ENCODE measurements at regions not wholly inside any gene's neighbourhood (a gene's known extent, or its start where the extent isn't known, plus 50 kb on each side); places are given as distances from the start of the nearest gene placed in this dataset.
"Not testable (repeated sequence)": the region's sequence is repeated elsewhere in the genome, so short reads cannot be mapped to it uniquely, and the experiment has no call there.

- FAIRE-seq (no peak), DNase-seq (ENCODE audit: extremely low spot score, insufficient read length, low read depth) (no peak)
Observed at GRCh38 chr5:89179731-89180130, 296.7 kb upstream of the MEF2C start.

DNA sequence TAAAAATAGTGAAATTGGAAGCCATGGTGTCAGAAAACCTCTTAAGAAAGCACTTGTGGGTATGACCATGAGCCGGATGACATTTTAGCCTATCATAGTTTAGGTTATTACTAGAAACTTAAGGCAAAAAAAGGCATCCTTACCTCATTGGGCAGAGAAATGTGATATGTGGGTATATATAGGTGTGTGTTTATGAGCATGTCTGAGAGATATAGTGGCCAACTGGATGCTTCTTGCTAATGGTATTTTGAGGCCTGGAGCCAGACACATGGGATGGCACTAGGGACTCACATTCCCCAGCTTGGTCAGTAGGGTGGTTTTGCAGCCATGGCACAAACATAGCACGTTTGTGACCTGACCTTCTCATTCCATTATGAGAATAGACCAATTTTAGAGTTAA is 295.6 kb upstream of the MEF2C start:
- DNase-seq (ENCODE audit: extremely low spot score, insufficient read length, low read depth) (no peak), FAIRE-seq (no peak)

DNA sequence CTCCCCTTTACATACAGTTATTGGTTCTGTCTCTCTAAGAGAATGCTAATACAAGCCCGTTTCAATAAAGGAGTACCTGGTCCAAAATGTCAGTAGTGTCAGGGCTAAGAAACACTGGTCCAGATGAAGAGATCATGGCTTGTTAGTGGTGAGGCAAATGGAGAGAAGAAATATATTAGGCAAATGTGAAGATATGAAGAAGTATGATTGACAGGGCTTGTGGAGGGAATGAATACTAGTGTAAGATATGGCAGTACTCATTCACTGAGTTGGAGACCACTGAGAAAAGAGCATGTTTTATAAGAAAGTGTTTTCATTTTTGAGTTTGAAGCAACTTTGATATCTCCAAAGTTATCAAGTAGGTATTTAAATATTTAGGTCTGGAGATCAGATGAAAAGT is 290.5 kb upstream of the MEF2C start:
- DNase-seq (ENCODE audit: extremely low spot score, insufficient read length, low read depth) (no peak), FAIRE-seq (no peak)

DNA sequence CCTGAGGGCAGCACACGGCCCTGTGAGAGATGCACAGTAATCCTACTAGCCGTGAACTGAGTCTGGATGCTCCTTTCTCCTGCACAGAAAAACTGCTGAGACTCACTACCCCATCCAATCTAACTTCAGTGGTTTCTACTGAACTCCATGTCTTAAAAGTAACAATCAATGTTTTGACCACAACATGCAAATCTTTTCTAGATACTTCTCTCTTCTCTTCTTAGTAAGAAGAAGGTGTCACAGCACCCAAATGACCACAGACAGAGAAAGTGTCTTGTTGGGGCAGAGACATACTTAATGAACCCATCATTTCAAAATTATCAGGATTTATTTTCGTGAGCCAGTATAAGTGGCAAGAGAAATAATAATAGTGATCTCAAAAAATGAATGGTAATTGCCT is 285.8 kb upstream of the MEF2C start:
- peak; percentile 35 for FAIRE-seq
- peak; percentile 2 for DNase-seq (ENCODE audit: extremely low spot score, insufficient read length, low read depth)

GRCh38 chr5:89164703-89165102 is 281.7 kb upstream of the MEF2C start:
- not testable (repeated sequence) for DNase-seq (ENCODE audit: extremely low spot score, insufficient read length, low read depth); FAIRE-seq

GRCh38 chr5:89156226-89156625 is 273.2 kb upstream of the MEF2C start:
- DNase-seq (ENCODE audit: extremely low spot score, insufficient read length, low read depth) (no peak), FAIRE-seq (no peak)

DNA sequence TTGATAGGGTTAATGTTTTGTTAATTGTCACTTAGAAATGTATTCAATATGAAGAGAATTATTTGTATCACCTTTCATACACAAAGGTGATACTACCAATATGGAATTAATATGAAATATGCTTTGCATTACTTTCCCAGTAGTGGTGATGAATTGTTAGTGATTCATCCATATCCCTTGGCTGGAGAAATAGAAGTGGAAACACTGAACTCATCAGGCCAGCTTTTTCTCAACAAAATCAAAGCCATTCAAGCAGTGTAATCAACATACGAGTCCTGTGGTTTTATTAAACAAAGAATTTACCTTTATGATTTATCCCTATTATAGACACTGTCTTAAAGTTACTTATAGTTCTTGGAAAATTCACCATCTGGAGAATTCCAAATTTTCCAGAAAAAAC is 264.0 kb upstream of the MEF2C start:
- FAIRE-seq (no peak), DNase-seq (ENCODE audit: extremely low spot score, insufficient read length, low read depth) (no peak)

- no peak for FAIRE-seq
- DNase-seq (ENCODE audit: extremely low spot score, insufficient read length, low read depth), result no peak
Observed at GRCh38 chr5:89137148-89137547, 254.2 kb upstream of the MEF2C start.

DNA sequence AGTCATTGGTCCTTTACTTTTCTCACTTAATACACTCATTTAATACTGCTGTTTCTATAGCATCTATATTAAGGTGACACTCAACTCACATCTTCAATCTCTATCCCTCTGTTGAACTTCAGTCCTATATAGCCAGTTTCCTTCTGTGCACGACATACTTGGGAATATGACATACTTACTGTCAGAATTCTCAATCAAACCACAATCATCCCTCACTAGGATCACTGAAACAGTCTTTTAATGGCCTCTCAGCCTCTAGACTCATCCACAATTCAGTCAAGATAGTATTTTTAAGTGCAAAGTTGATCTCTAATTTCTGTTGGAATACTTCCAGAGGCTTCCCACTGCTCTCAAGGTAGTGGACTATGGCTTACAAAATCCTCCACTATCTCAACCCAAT is 251.0 kb upstream of the MEF2C start:
- FAIRE-seq, result no peak
- no peak for DNase-seq (ENCODE audit: extremely low spot score, insufficient read length, low read depth)

DNA sequence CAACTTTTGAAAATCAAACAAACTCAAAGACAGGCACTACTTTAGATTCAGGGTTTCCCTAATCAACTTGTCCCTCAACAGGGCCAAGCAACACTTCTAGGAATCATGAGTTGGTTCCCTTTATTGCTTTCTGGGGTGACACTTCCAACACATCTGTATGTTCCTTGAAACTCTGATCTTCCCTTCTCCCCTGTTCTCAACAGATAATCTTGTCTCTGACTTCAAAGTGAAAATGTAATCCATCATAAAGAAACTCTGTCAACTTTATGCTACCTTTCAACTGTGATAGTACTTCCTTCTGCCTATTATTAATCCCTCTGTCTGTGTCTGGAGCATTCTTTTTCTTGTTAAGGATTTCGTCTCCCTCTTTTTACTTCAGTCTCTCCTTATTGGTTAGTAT is 250.1 kb upstream of the MEF2C start:
- FAIRE-seq, result no peak

GRCh38 chr5:89130851-89131250 is 247.9 kb upstream of the MEF2C start:
- peak; percentile 31 for FAIRE-seq

More for the DNA sequence above, 250.1 kb upstream of the MEF2C start:
- no peak for DNase-seq (ENCODE audit: extremely low spot score, insufficient read length, low read depth)

DNA sequence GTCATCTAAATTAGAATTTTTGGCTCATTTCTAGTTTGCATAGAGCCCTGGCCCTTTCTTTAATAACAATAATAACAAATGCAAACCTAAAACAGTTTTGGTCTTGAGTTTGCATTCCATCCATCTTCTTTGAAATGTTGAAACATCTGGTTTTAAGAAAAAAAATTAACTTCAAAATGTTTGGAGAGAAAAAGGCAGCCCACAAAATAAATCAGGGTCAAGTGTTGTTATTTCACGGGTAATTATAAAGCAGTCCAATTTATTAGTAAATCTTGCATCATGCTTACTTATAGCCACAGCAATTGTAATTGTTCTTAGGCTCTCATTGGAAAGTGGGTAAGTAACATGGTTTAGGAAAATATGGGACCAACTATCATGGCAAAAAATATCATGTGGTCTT is 247.0 kb upstream of the MEF2C start:
- FAIRE-seq (no peak), DNase-seq (ENCODE audit: extremely low spot score, insufficient read length, low read depth) (no peak)

More at GRCh38 chr5:89130851-89131250, 247.9 kb upstream of the MEF2C start:
- no peak for DNase-seq (ENCODE audit: extremely low spot score, insufficient read length, low read depth)

DNA sequence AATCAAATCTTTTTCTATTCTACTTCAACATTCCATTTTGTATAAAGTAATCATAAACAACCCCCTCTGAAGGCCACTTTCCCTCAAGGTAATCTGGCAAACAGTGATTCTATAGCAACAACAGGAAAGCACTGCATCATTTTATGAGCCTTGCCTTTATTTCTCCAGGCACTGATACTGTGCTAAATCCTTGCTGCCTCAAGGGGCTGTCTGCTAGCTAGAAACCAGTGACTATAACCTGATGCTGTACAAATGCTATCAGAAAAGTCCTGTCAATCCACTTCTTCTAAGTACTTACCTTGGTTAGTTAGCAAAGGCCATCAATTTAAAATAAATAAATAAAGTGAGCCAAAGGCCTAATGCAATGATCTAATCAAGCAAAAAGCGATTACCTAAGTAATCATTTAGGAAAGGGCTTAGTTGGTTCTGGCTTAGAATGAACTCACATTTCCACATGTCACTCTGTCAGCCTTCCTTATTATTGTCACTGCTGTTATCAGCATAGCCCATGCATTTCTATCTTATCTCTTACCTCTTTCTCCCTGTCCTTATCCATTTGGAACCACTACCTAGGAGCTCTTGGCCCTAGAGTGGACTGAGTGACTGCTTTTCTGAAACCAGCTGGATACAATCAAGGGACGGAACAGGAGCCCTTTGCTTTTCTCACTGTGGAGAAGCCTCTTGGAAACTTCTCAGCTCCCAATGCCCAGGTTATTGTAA is 246.1 kb upstream of the MEF2C start:
- FAIRE-seq (no peak), DNase-seq (ENCODE audit: extremely low spot score, insufficient read length, low read depth) (no peak)

DNA sequence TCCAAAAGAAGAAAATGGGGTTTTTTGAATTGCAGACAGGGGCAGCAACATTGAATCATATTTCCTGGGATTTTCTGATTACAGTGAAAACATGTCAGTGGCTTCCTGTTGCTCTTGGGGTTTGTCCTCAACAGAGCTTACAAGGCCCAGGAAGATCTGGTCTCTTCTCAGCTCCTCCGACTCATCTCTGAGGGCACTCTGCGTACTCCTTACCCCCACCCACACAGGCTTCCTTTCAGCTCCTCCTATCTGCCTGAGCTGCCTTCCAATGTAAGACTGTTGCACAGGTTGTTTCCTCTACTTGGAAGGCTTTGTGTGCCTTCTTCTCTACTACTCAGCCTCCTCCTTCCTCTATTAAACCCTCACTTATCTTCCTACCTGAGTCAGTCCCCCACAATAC is 245.1 kb upstream of the MEF2C start:
- FAIRE-seq (no peak), DNase-seq (ENCODE audit: extremely low spot score, insufficient read length, low read depth) (no peak)

DNA sequence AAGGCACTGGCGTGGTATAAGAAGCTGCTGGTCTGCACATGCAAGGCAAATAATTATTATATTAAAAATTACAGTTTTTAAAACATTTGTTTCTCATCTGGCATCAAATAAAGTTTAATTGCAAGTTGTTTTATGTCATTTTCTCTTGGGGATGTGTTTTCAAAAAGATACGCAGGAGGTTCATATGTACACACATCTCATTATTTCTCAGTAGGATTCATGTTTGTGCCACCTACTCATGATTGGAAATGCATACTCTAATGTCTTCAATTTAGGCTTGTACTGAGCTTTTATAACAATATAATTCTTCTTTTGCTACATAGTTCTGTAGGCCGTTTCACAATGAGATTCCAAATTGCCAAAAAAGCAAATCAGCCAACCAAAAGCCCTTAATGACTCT is 244.2 kb upstream of the MEF2C start:
- FAIRE-seq (no peak), DNase-seq (ENCODE audit: extremely low spot score, insufficient read length, low read depth) (no peak)

DNA sequence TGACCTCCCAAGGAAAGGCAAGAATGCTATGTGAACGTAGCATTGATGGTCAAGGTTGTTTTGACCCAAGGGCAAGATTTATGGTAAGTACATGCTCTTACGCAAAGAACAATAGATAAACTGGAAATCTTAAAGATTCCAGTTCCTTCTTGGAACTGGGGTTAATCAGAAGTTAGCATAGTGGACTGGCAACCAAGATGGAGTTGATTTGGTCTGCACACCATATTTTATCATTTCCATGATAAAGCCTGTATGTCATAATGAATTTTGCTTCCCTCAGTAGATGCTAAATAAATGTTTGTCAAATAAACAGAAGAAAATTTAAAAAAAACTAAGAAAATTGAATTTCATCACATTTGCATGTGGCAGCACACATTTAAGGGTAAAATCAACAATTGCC is 242.4 kb upstream of the MEF2C start:
- no peak for FAIRE-seq

GRCh38 chr5:89123581-89123980 is 240.6 kb upstream of the MEF2C start:
- FAIRE-seq, result no peak
- no peak for DNase-seq (ENCODE audit: extremely low spot score, insufficient read length, low read depth)

More for the DNA sequence above, 242.4 kb upstream of the MEF2C start:
- no peak for DNase-seq (ENCODE audit: extremely low spot score, insufficient read length, low read depth)

DNA sequence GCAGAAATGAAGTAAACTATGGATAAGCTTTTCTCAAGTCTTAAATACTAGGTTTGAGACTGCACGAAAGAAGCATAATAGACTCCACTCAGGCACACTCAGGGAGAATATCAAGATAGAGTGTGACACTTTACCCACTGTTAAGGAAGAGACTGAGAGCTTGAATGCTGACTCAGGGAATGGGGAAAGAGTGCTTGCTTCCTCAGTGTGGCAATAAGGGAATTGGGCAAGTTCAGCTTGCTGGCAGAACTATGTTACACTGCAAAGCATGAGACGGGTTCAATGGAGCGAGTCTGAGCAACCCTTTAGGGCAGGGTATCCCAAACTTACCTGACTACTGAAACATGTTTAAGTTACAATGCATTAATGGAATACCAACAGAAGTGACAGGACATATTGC is 237.7 kb upstream of the MEF2C start:
- FAIRE-seq (no peak), DNase-seq (ENCODE audit: extremely low spot score, insufficient read length, low read depth) (no peak)

DNA sequence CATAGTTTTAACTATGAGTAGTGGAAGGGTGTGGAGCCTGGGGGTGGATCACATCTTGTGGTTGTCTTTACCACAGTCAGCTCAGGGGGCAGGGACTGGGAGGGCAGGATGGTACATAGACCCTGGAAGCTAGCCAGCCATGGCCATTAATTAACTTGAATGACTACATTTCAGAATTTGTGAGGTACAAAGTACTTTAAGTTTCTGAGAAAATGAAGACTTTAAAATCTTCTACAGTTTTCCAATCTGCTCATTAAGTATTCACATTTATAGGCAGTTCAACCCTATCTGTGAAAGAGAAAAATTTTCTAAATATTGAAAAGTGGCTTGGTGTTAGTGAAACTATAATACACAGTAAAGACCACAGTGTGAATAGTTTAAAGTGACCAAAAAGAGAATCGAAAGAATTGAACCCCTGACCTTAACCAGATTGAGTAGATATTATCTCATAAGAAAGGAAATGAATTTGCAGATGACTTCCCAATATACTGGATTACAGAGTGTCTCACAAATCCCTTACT is 234.2 kb upstream of the MEF2C start:
- FAIRE-seq (peak; percentile 85), DNase-seq (ENCODE audit: extremely low spot score, insufficient read length, low read depth) (no peak)

DNA sequence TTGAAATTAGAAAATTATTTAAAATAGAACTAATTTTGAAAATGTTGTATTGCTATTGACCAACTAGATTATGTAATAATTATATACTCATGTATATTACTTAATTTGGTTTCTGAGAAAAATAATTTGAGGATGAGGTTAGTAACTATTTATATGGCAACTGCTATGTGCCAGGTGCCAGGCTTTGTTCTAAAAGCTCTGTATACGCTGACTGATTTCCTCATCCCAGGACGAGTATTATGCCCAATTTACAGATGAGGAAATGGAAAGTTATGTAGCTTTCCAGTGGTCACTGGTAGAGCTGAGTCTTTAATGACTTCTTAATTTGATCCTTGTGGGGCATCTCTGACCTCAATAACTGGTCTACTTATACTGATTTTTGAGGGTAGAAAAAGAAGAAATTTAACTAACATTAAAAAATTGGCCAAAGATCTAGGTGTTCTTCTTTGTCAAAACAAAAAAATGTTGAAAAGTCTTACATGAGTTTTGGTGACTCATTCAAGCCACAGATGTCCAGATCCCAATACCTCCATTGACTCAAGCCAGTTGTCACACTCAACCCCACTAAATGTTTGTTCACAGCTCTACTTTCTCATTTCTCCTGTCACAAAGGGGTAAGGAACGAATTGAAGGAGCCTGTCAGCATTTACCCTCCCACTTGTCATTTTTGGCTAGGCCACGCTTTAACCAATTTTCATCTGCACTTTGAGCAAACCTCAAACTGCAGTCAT is 228.1 kb upstream of the MEF2C start:
- DNase-seq (ENCODE audit: extremely low spot score, insufficient read length, low read depth), result no peak
- no peak for FAIRE-seq

- FAIRE-seq (no peak), DNase-seq (ENCODE audit: extremely low spot score, insufficient read length, low read depth) (no peak)
Observed at GRCh38 chr5:89106480-89106879, 223.5 kb upstream of the MEF2C start.
